ENCODE measurements at regions not wholly inside any gene's neighbourhood (a gene's known extent, or its start where the extent isn't known, plus 50 kb on each side); places are given as distances from the start of the nearest gene placed in this dataset.
"Not testable (repeated sequence)": the region's sequence is repeated elsewhere in the genome, so short reads cannot be mapped to it uniquely, and the experiment has no call there.

DNA sequence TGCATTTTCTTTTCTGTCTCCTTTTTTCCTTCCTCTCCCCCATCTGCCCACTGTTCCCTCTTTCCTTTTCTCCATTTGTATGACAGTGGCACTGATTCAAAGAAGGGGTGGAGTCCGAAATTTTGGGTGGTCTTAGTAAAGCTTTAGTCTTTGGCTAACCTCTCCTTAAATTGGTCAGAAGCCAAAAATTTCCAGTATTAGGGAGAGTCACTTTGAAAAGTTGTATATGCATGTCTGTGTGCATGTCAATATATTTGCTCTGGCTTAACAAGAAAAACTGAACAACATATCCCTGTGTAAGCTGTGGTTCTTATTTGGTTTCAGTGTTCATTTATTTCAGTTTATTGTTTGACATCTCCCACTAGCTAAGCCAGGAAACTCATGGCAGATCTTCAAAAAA, 314.8 kb upstream of the CXADR start:
- Histone ChIP-seq H3K4me3 (ENCODE audit: low read length in 2 of 2) (no peak overlapping the region), H3K27me3 (ENCODE audit: control insufficient read depth in 2 of 2, insufficient read depth in 1 of 2, low read length in 1 of 2) (no peaks in the 10 kb centered on the region), H3K27ac (ENCODE audit: low read depth in 1 of 2, low read length in 1 of 2) (no peak overlapping the region), H3K4me1 (ENCODE audit: control insufficient read depth in 2 of 2, insufficient read depth in 2 of 2, low read length in 2 of 2) (no peaks in the 10 kb centered on the region), H3K9me3 (ENCODE audit: control insufficient read depth in 2 of 2, insufficient read depth in 1 of 2, low read length in 1 of 2) (no peaks in the 10 kb centered on the region), H3K36me3 (ENCODE audit: control insufficient read depth in 2 of 2, insufficient read depth in 2 of 2, low read length in 1 of 2) (no peaks in the 10 kb centered on the region)
- 82% methylated on average over 1 of the region's 1 CpG for WGBS
- no peak for DNase-seq (ENCODE audit: low read depth in 6 of 9, low spot score in 9 of 9)

GRCh38 chr21:17200250-17200649, 312.6 kb upstream of the CXADR start:
- Histone ChIP-seq H3K27me3 (ENCODE audit: control insufficient read depth in 2 of 2, insufficient read depth in 1 of 2, low read length in 1 of 2) (no peaks in the 10 kb centered on the region), H3K4me1 (ENCODE audit: control insufficient read depth in 2 of 2, insufficient read depth in 2 of 2, low read length in 2 of 2) (no peaks in the 10 kb centered on the region), H3K9me3 (ENCODE audit: control insufficient read depth in 2 of 2, insufficient read depth in 1 of 2, low read length in 1 of 2) (no peaks in the 10 kb centered on the region), H3K27ac (ENCODE audit: low read depth in 1 of 2, low read length in 1 of 2) (no peak overlapping the region), H3K4me3 (ENCODE audit: low read length in 2 of 2) (no peak overlapping the region), H3K36me3 (ENCODE audit: control insufficient read depth in 2 of 2, insufficient read depth in 2 of 2, low read length in 1 of 2) (no peaks in the 10 kb centered on the region)
- no peak for DNase-seq (ENCODE audit: low read depth in 6 of 9, low spot score in 9 of 9)
- WGBS = 92% methylated on average over 2 of the region's 2 CpGs

GRCh38 chr21:17201741-17202260, 311.0 kb upstream of the CXADR start:
- Histone ChIP-seq H3K27ac (ENCODE audit: low read depth in 1 of 2, low read length in 1 of 2) (no peak overlapping the region), H3K9me3 (ENCODE audit: control insufficient read depth in 2 of 2, insufficient read depth in 1 of 2, low read length in 1 of 2) (no peaks in the 10 kb centered on the region), H3K4me1 (ENCODE audit: control insufficient read depth in 2 of 2, insufficient read depth in 2 of 2, low read length in 2 of 2) (no peaks in the 10 kb centered on the region), H3K36me3 (ENCODE audit: control insufficient read depth in 2 of 2, insufficient read depth in 2 of 2, low read length in 1 of 2) (no peaks in the 10 kb centered on the region), H3K4me3 (ENCODE audit: low read length in 2 of 2) (no peak overlapping the region), H3K27me3 (ENCODE audit: control insufficient read depth in 2 of 2, insufficient read depth in 1 of 2, low read length in 1 of 2) (no peaks in the 10 kb centered on the region)
- no peak for DNase-seq (ENCODE audit: low read depth in 6 of 9, low spot score in 9 of 9)
- WGBS = 93% methylated on average over 2 of the region's 2 CpGs

GRCh38 chr21:17214801-17215200, 298.0 kb upstream of the CXADR start:
- Histone ChIP-seq H3K36me3 (ENCODE audit: control insufficient read depth in 2 of 2, insufficient read depth in 2 of 2, low read length in 1 of 2) (no peaks in the 10 kb centered on the region), H3K9me3 (ENCODE audit: control insufficient read depth in 2 of 2, insufficient read depth in 1 of 2, low read length in 1 of 2) (peaks cover 0 to 11% of the 10 kb centered on the region in 2 donors), H3K4me1 (ENCODE audit: control insufficient read depth in 2 of 2, insufficient read depth in 2 of 2, low read length in 2 of 2) (no peaks in the 10 kb centered on the region), H3K27ac (ENCODE audit: low read depth in 1 of 2, low read length in 1 of 2) (no peak overlapping the region), H3K27me3 (ENCODE audit: control insufficient read depth in 2 of 2, insufficient read depth in 1 of 2, low read length in 1 of 2) (no peaks in the 10 kb centered on the region), H3K4me3 (ENCODE audit: low read length in 2 of 2) (no peak overlapping the region)
- 93% methylated on average over 3 of the region's 3 CpGs for whole genome bisulfite sequencing
- no peak for DNase-seq (ENCODE audit: low read depth in 6 of 9, low spot score in 9 of 9)

- not testable (repeated sequence) for H3K27ac ChIP-seq (ENCODE audit: low read depth in 1 of 2, low read length in 1 of 2); H3K4me1 ChIP-seq (ENCODE audit: control insufficient read depth in 2 of 2, insufficient read depth in 2 of 2, low read length in 2 of 2); H3K4me3 ChIP-seq (ENCODE audit: low read length in 2 of 2); H3K27me3 ChIP-seq (ENCODE audit: control insufficient read depth in 2 of 2, insufficient read depth in 1 of 2, low read length in 1 of 2); H3K36me3 ChIP-seq (ENCODE audit: control insufficient read depth in 2 of 2, insufficient read depth in 2 of 2, low read length in 1 of 2); DNase-seq (ENCODE audit: low read depth in 6 of 9, low spot score in 9 of 9)
- WGBS = 93% methylated on average over 1 of the region's 1 CpG
- peaks cover 0 to 11% of the 10 kb centered on the region in 2 donors for H3K9me3 ChIP-seq (ENCODE audit: control insufficient read depth in 2 of 2, insufficient read depth in 1 of 2, low read length in 1 of 2)
Measured at GRCh38 chr21:17219050-17219449, 293.8 kb upstream of the CXADR start.

GRCh38 chr21:17231124-17231523, 281.7 kb upstream of the CXADR start:
- Histone ChIP-seq H3K4me1 (ENCODE audit: control insufficient read depth in 2 of 2, insufficient read depth in 2 of 2, low read length in 2 of 2) (no peaks in the 10 kb centered on the region), H3K4me3 (ENCODE audit: low read length in 2 of 2) (no peak overlapping the region), H3K9me3 (ENCODE audit: control insufficient read depth in 2 of 2, insufficient read depth in 1 of 2, low read length in 1 of 2) (no peaks in the 10 kb centered on the region), H3K27me3 (ENCODE audit: control insufficient read depth in 2 of 2, insufficient read depth in 1 of 2, low read length in 1 of 2) (no peaks in the 10 kb centered on the region), H3K36me3 (ENCODE audit: control insufficient read depth in 2 of 2, insufficient read depth in 2 of 2, low read length in 1 of 2) (no peaks in the 10 kb centered on the region), H3K27ac (ENCODE audit: low read depth in 1 of 2, low read length in 1 of 2) (no peak overlapping the region)
- DNase-seq (ENCODE audit: low read depth in 6 of 9, low spot score in 9 of 9) = no peak
- 94% methylated on average over 2 of the region's 2 CpGs for WGBS

DNA sequence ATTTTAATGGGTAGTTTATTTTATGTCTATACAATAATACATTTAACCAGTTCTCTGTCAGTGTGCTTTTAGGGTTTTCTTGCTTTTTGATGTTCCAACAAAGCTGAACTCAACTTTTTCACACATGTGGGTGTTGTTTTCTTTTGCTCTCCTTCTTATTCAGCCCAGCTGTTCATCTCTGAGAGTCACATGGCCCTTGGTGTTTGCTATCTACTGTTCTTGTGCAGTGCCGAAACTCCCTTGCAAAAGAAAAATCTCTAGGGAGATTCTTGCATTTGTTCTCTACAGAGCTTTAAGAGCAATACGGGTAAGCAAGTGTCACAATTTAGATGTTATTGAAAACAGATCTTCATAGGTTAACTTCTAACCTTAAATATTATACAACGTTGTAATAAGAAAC, 281.1 kb upstream of the CXADR start:
- Histone ChIP-seq H3K9me3 (ENCODE audit: control insufficient read depth in 2 of 2, insufficient read depth in 1 of 2, low read length in 1 of 2) (no peaks in the 10 kb centered on the region), H3K36me3 (ENCODE audit: control insufficient read depth in 2 of 2, insufficient read depth in 2 of 2, low read length in 1 of 2) (no peaks in the 10 kb centered on the region), H3K4me1 (ENCODE audit: control insufficient read depth in 2 of 2, insufficient read depth in 2 of 2, low read length in 2 of 2) (no peaks in the 10 kb centered on the region), H3K27me3 (ENCODE audit: control insufficient read depth in 2 of 2, insufficient read depth in 1 of 2, low read length in 1 of 2) (no peaks in the 10 kb centered on the region), H3K27ac (ENCODE audit: low read depth in 1 of 2, low read length in 1 of 2) (no peak overlapping the region), H3K4me3 (ENCODE audit: low read length in 2 of 2) (no peak overlapping the region)
- 92% methylated on average over 3 of the region's 3 CpGs for WGBS
- DNase-seq (ENCODE audit: low read depth in 6 of 9, low spot score in 9 of 9) = no peak

GRCh38 chr21:17238468-17238867, 274.4 kb upstream of the CXADR start:
- H3K27ac ChIP-seq (ENCODE audit: low read depth in 1 of 2, low read length in 1 of 2) = no peak overlapping the region
- H3K4me3 ChIP-seq (ENCODE audit: low read length in 2 of 2) = no peak overlapping the region
- peaks cover 0 to 4% of the 10 kb centered on the region in 2 donors for H3K9me3 ChIP-seq (ENCODE audit: control insufficient read depth in 2 of 2, insufficient read depth in 1 of 2, low read length in 1 of 2)
- no peaks in the 10 kb centered on the region for H3K36me3 ChIP-seq (ENCODE audit: control insufficient read depth in 2 of 2, insufficient read depth in 2 of 2, low read length in 1 of 2)
- DNase-seq (ENCODE audit: low read depth in 6 of 9, low spot score in 9 of 9) = no peak
- H3K4me1 ChIP-seq (ENCODE audit: control insufficient read depth in 2 of 2, insufficient read depth in 2 of 2, low read length in 2 of 2) = no peaks in the 10 kb centered on the region
- no peaks in the 10 kb centered on the region for H3K27me3 ChIP-seq (ENCODE audit: control insufficient read depth in 2 of 2, insufficient read depth in 1 of 2, low read length in 1 of 2)

- H3K4me3 ChIP-seq (ENCODE audit: low read length in 2 of 2) = no peak overlapping the region
- no peak overlapping the region for H3K27ac ChIP-seq (ENCODE audit: low read depth in 1 of 2, low read length in 1 of 2)
- no peaks in the 10 kb centered on the region for H3K36me3 ChIP-seq (ENCODE audit: control insufficient read depth in 2 of 2, insufficient read depth in 2 of 2, low read length in 1 of 2)
- 73% methylated on average over 2 of the region's 2 CpGs for WGBS
- no peaks in the 10 kb centered on the region for H3K9me3 ChIP-seq (ENCODE audit: control insufficient read depth in 2 of 2, insufficient read depth in 1 of 2, low read length in 1 of 2)
- no peak for DNase-seq (ENCODE audit: low read depth in 6 of 9, low spot score in 9 of 9)
- no peaks in the 10 kb centered on the region for H3K27me3 ChIP-seq (ENCODE audit: control insufficient read depth in 2 of 2, insufficient read depth in 1 of 2, low read length in 1 of 2)
- H3K4me1 ChIP-seq (ENCODE audit: control insufficient read depth in 2 of 2, insufficient read depth in 2 of 2, low read length in 2 of 2) = no peaks in the 10 kb centered on the region
Measured at GRCh38 chr21:17250778-17251241, 262.0 kb upstream of the CXADR start.

DNA sequence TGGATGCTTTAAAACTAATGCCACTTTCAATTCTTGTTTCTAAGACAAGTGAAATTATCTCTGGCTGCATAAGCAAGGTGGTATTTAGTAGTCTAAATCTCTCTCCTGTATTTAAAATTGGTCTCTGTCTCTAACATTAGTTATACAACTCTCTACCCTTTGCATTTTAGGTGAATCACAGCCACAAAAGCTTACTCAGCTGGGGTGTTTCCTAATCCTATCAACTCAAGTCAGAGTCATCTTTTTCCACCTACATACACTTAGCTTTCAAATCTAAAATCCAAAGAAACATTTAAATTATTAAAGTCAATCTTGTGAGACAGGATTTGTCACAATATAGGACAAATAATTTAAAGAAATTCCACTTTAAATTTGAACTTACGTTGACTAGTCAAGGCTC, 255.1 kb upstream of the CXADR start:
- no peak overlapping the region for H3K4me3 ChIP-seq (ENCODE audit: low read length in 2 of 2)
- no peaks in the 10 kb centered on the region for H3K27me3 ChIP-seq (ENCODE audit: control insufficient read depth in 2 of 2, insufficient read depth in 1 of 2, low read length in 1 of 2)
- H3K27ac ChIP-seq (ENCODE audit: low read depth in 1 of 2, low read length in 1 of 2) = no peak overlapping the region
- no peak for DNase-seq (ENCODE audit: low read depth in 6 of 9, low spot score in 9 of 9)
- no peaks in the 10 kb centered on the region for H3K4me1 ChIP-seq (ENCODE audit: control insufficient read depth in 2 of 2, insufficient read depth in 2 of 2, low read length in 2 of 2)
- no peaks in the 10 kb centered on the region for H3K9me3 ChIP-seq (ENCODE audit: control insufficient read depth in 2 of 2, insufficient read depth in 1 of 2, low read length in 1 of 2)
- H3K36me3 ChIP-seq (ENCODE audit: control insufficient read depth in 2 of 2, insufficient read depth in 2 of 2, low read length in 1 of 2) = no peaks in the 10 kb centered on the region
- 94% methylated on average over 1 of the region's 1 CpG for WGBS
